WTC11 (cell line): ENCODE measurements at regions not wholly inside any gene's neighbourhood (a gene's known extent, or its start where the extent isn't known, plus 50 kb on each side); places are given as distances from the start of the nearest gene placed in this dataset.

Experiments
- ATAC-seq: fragments of 200-7000 bp; cut with Tn5 transposase; 2 replicates; pipeline ENCODE4 v1.10.0; 2021; ENCODE audit warnings: mild to moderate bottlenecking, moderate library complexity
- CTCF ChIA-PET: fragments of 300-600 bp; sonication (Branson Sonifier 250); formaldehyde crosslinking; loops from one replicate; lab custom pipeline; 2021; ENCODE audit warnings: antibody characterized with exemption; lab: Charles Lee
- POLR2A ChIA-PET: fragments of 350-600 bp; sonication (Branson Sonifier 250); formaldehyde crosslinking; loops from one replicate; lab custom pipeline; 2021; ENCODE audit warnings: antibody characterized with exemption; lab: Charles Lee
- DNase-seq: peaks from one replicate; pipeline ENCODE4 v3.0.0; 2021; ENCODE audit warnings: low spot score
- H3K27ac Mint-ChIP-seq: 2 replicates; pipeline ENCODE4 v1.8.0; 2021; ENCODE audit warnings: mixed read lengths
- H3K27me3 Mint-ChIP-seq: 2 replicates; pipeline ENCODE4 v1.8.0; 2021; ENCODE audit warnings: low read depth, mild to moderate bottlenecking, moderate library complexity, mixed read lengths
- H3K36me3 Mint-ChIP-seq: 2 replicates; pipeline ENCODE4 v1.8.0; 2021; ENCODE audit warnings: mixed read lengths
- H3K4me1 Mint-ChIP-seq: 2 replicates; pipeline ENCODE4 v1.8.0; 2022; ENCODE audit warnings: mixed read lengths
- H3K4me3 Mint-ChIP-seq: 2 replicates; pipeline ENCODE4 v1.8.0; 2021; ENCODE audit warnings: mild to moderate bottlenecking, moderate library complexity, mixed read lengths
- H3K9me3 Mint-ChIP-seq: 2 replicates; pipeline ENCODE4 v1.8.0; 2021; ENCODE audit warnings: mixed read lengths
- CREB1 ChIP-seq: sonication (generic); formaldehyde crosslinking; IDR thresholded peaks from 2 replicates; pipeline ENCODE4 v1.8.0; 2023; ENCODE audit warnings: mild to moderate bottlenecking, missing genetic modification reagents
- CREM ChIP-seq: sonication (generic); formaldehyde crosslinking; IDR thresholded peaks from 2 replicates; pipeline ENCODE4 v1.8.1; 2022; ENCODE audit warnings: mild to moderate bottlenecking, missing genetic modification reagents, moderate library complexity
- GTF2I ChIP-seq: fragments of 250-450 bp; sonication (Bioruptor Pico); conservative IDR thresholded peaks from 2 replicates; pipeline ENCODE4 v1.4.0; 2021; ENCODE audit warnings: mild to moderate bottlenecking
- MXD4 ChIP-seq: fragments of 250-450 bp; sonication (Bioruptor Pico); IDR thresholded peaks from 2 replicates; pipeline ENCODE4 v1.8.0; 2021; ENCODE audit warnings: mild to moderate bottlenecking, moderate library complexity, borderline replicate concordance
- NFYB ChIP-seq: sonication (generic); formaldehyde crosslinking; conservative IDR thresholded peaks from 2 replicates; pipeline ENCODE4 v1.8.0; 2022; ENCODE audit warnings: low read depth, missing genetic modification reagents
- SP1 ChIP-seq: sonication (generic); formaldehyde crosslinking; conservative IDR thresholded peaks from 2 replicates; pipeline ENCODE4 v1.8.1; 2022; ENCODE audit warnings: missing genetic modification reagents
- TCF7 ChIP-seq: sonication (generic); formaldehyde crosslinking; IDR thresholded peaks from 2 replicates; pipeline ENCODE4 v1.8.0; 2022; ENCODE audit warnings: mild to moderate bottlenecking, low read depth, missing genetic modification reagents, moderate library complexity
- ZNF232 ChIP-seq: sonication (generic); formaldehyde crosslinking; IDR thresholded peaks from 2 replicates; pipeline ENCODE4 v1.8.0; 2022; ENCODE audit warnings: mild to moderate bottlenecking, missing genetic modification reagents
- ZNF263 ChIP-seq: sonication (generic); formaldehyde crosslinking; IDR thresholded peaks from 2 replicates; pipeline ENCODE4 v1.8.1; 2022; ENCODE audit warnings: low read depth, mild to moderate bottlenecking, moderate library complexity, missing genetic modification reagents
- ZNF416 ChIP-seq: fragments of 250-450 bp; sonication (Bioruptor Pico); IDR thresholded peaks from 2 replicates; pipeline ENCODE4 v1.9.0; 2021; ENCODE audit warnings: mild to moderate bottlenecking, inconsistent platforms
- ZNF423 ChIP-seq: fragments of 250-450 bp; sonication (Bioruptor Pico); IDR thresholded peaks from 2 replicates; pipeline ENCODE4 v2.1.2; 2022; ENCODE audit warnings: mild to moderate bottlenecking, moderate library complexity
- TF ChIP-seq, protein P1 (sequence below): sonication (generic); formaldehyde crosslinking; IDR thresholded peaks from 2 replicates; pipeline ENCODE4 v1.8.1; 2022; ENCODE audit warnings: missing genetic modification reagents, borderline replicate concordance
- TF ChIP-seq, protein P2 (sequence below): sonication (generic); formaldehyde crosslinking; IDR thresholded peaks from 2 replicates; pipeline ENCODE4 v1.8.0; 2022; ENCODE audit warnings: missing genetic modification reagents
- TF ChIP-seq, protein P3 (sequence below): sonication (generic); formaldehyde crosslinking; IDR thresholded peaks from 2 replicates; pipeline ENCODE4 v1.8.1; 2023; ENCODE audit warnings: mild to moderate bottlenecking, missing genetic modification reagents, moderate library complexity
- TF ChIP-seq, protein P4 (sequence below): fragments of 250-450 bp; sonication (Bioruptor Pico); IDR thresholded peaks from 2 replicates; pipeline ENCODE4 v1.9.0; 2021; ENCODE audit warnings: mild to moderate bottlenecking
- TF ChIP-seq, protein P5 (sequence below): fragments of 250-450 bp; sonication (Bioruptor Pico); IDR thresholded peaks from 2 replicates; pipeline ENCODE4 v1.9.0; 2021; ENCODE audit warnings: mild to moderate bottlenecking
- TF ChIP-seq, protein P6 (sequence below): sonication (generic); formaldehyde crosslinking; IDR thresholded peaks from 2 replicates; pipeline ENCODE4 v1.8.1; 2022; ENCODE audit warnings: mild to moderate bottlenecking, moderate library complexity, missing genetic modification reagents
- TF ChIP-seq, protein P7 (sequence below): sonication (generic); formaldehyde crosslinking; IDR thresholded peaks from 2 replicates; pipeline ENCODE4 v1.8.0; 2023; ENCODE audit warnings: missing genetic modification reagents, mild to moderate bottlenecking, borderline replicate concordance

DNA sequence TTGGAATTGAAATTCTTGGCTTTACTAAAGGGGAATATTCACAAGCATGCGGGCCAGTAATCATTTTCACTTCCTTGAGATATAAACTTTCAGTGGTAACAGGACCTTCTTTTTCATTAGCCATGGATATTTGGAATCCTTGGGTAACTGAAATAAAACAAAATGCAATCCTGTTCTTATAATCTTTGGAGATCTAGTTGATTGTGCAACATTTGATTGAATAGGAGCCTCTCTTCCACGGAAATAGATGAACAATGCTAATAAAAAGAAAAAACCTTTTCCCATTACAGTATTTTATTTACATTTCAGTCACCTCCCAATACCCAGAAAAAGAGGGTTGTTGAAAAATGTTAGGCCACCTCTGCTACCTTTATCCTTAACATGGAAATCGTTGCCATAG, 225.6 kb downstream of the MAP2K6 start (continued):
- TF ChIP-seq, protein P1, sequence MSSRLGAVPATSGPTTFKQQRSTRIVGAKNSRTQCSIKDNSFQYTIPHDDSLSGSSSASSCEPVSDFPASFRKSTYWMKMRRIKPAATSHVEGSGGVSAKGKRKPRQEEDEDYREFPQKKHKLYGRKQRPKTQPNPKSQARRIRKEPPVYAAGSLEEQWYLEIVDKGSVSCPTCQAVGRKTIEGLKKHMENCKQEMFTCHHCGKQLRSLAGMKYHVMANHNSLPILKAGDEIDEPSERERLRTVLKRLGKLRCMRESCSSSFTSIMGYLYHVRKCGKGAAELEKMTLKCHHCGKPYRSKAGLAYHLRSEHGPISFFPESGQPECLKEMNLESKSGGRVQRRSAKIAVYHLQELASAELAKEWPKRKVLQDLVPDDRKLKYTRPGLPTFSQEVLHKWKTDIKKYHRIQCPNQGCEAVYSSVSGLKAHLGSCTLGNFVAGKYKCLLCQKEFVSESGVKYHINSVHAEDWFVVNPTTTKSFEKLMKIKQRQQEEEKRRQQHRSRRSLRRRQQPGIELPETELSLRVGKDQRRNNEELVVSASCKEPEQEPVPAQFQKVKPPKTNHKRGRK, result no peak
- TF ChIP-seq ZNF263 (CRISPR knock-in tag) (no peak), CREM (CRISPR knock-in tag) (no peak), ZNF416 (no peak), NFYB (no peak), SP1 (CRISPR knock-in tag) (no peak), MXD4 (CRISPR knock-in tag) (no peak), CREB1 (CRISPR knock-in tag) (no peak)
- TF ChIP-seq, protein P2, sequence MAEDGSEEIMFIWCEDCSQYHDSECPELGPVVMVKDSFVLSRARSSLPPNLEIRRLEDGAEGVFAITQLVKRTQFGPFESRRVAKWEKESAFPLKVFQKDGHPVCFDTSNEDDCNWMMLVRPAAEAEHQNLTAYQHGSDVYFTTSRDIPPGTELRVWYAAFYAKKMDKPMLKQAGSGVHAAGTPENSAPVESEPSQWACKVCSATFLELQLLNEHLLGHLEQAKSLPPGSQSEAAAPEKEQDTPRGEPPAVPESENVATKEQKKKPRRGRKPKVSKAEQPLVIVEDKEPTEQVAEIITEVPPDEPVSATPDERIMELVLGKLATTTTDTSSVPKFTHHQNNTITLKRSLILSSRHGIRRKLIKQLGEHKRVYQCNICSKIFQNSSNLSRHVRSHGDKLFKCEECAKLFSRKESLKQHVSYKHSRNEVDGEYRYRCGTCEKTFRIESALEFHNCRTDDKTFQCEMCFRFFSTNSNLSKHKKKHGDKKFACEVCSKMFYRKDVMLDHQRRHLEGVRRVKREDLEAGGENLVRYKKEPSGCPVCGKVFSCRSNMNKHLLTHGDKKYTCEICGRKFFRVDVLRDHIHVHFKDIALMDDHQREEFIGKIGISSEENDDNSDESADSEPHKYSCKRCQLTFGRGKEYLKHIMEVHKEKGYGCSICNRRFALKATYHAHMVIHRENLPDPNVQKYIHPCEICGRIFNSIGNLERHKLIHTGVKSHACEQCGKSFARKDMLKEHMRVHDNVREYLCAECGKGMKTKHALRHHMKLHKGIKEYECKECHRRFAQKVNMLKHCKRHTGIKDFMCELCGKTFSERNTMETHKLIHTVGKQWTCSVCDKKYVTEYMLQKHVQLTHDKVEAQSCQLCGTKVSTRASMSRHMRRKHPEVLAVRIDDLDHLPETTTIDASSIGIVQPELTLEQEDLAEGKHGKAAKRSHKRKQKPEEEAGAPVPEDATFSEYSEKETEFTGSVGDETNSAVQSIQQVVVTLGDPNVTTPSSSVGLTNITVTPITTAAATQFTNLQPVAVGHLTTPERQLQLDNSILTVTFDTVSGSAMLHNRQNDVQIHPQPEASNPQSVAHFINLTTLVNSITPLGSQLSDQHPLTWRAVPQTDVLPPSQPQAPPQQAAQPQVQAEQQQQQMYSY (CRISPR knock-in tag), result no peak
- TF ChIP-seq, protein P3, sequence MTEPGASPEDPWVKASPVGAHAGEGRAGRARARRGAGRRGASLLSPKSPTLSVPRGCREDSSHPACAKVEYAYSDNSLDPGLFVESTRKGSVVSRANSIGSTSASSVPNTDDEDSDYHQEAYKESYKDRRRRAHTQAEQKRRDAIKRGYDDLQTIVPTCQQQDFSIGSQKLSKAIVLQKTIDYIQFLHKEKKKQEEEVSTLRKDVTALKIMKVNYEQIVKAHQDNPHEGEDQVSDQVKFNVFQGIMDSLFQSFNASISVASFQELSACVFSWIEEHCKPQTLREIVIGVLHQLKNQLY (CRISPR knock-in tag), result no peak
- TF ChIP-seq, protein P4, sequence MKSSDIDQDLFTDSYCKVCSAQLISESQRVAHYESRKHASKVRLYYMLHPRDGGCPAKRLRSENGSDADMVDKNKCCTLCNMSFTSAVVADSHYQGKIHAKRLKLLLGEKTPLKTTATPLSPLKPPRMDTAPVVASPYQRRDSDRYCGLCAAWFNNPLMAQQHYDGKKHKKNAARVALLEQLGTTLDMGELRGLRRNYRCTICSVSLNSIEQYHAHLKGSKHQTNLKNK (CRISPR knock-in tag), result no peak

DNA sequence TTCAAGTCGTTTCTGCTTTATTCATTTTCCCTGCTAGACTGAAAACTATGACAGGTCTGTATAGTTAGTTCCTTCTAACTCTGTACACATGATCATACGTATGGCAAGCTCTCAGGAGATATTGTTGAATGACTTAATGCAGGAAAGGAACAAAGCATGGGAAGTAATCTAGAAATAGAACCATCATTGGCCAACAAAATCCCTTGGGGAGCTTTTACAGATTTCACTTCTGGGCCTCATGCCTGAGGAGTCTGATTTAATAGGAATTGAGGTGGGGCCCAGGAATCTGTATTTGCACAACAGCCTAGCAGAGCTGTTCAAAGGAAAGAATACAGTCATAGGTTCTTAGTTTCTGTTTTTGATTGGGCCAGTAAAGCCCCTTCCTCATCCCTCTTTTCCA, 229.2 kb downstream of the MAP2K6 start:
- ChIA-PET CTCF (no interaction called here), POLR2A (no interaction called here)
- H3K36me3 Mint-ChIP-seq, result no peaks in the 10 kb centered on the region
- DNase-seq, result no peak
- ATAC-seq, result no peak
- H3K9me3 Mint-ChIP-seq, result peaks cover 8% of the 10 kb centered on the region; the same call in 1 of the 2 replicates
- H3K27me3 Mint-ChIP-seq, result no peaks in the 10 kb centered on the region
- H3K27ac Mint-ChIP-seq, result no peak overlapping the region
- H3K4me3 Mint-ChIP-seq, result no peak overlapping the region
- no peaks in the 10 kb centered on the region for H3K4me1 Mint-ChIP-seq
- no peak for TF ChIP-seq ZNF232 (CRISPR knock-in tag)
- TF ChIP-seq GTF2I, result no peak
- TF ChIP-seq, protein P5, sequence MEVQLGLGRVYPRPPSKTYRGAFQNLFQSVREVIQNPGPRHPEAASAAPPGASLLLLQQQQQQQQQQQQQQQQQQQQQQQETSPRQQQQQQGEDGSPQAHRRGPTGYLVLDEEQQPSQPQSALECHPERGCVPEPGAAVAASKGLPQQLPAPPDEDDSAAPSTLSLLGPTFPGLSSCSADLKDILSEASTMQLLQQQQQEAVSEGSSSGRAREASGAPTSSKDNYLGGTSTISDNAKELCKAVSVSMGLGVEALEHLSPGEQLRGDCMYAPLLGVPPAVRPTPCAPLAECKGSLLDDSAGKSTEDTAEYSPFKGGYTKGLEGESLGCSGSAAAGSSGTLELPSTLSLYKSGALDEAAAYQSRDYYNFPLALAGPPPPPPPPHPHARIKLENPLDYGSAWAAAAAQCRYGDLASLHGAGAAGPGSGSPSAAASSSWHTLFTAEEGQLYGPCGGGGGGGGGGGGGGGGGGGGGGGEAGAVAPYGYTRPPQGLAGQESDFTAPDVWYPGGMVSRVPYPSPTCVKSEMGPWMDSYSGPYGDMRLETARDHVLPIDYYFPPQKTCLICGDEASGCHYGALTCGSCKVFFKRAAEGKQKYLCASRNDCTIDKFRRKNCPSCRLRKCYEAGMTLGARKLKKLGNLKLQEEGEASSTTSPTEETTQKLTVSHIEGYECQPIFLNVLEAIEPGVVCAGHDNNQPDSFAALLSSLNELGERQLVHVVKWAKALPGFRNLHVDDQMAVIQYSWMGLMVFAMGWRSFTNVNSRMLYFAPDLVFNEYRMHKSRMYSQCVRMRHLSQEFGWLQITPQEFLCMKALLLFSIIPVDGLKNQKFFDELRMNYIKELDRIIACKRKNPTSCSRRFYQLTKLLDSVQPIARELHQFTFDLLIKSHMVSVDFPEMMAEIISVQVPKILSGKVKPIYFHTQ (CRISPR knock-in tag), result no peak
- TF ChIP-seq ZNF423 (CRISPR knock-in tag), result no peak
- TF ChIP-seq, protein P6, sequence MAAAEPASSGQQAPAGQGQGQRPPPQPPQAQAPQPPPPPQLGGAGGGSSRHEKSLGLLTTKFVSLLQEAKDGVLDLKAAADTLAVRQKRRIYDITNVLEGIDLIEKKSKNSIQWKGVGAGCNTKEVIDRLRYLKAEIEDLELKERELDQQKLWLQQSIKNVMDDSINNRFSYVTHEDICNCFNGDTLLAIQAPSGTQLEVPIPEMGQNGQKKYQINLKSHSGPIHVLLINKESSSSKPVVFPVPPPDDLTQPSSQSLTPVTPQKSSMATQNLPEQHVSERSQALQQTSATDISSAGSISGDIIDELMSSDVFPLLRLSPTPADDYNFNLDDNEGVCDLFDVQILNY (CRISPR knock-in tag), result no peak
- TF ChIP-seq, protein P7, sequence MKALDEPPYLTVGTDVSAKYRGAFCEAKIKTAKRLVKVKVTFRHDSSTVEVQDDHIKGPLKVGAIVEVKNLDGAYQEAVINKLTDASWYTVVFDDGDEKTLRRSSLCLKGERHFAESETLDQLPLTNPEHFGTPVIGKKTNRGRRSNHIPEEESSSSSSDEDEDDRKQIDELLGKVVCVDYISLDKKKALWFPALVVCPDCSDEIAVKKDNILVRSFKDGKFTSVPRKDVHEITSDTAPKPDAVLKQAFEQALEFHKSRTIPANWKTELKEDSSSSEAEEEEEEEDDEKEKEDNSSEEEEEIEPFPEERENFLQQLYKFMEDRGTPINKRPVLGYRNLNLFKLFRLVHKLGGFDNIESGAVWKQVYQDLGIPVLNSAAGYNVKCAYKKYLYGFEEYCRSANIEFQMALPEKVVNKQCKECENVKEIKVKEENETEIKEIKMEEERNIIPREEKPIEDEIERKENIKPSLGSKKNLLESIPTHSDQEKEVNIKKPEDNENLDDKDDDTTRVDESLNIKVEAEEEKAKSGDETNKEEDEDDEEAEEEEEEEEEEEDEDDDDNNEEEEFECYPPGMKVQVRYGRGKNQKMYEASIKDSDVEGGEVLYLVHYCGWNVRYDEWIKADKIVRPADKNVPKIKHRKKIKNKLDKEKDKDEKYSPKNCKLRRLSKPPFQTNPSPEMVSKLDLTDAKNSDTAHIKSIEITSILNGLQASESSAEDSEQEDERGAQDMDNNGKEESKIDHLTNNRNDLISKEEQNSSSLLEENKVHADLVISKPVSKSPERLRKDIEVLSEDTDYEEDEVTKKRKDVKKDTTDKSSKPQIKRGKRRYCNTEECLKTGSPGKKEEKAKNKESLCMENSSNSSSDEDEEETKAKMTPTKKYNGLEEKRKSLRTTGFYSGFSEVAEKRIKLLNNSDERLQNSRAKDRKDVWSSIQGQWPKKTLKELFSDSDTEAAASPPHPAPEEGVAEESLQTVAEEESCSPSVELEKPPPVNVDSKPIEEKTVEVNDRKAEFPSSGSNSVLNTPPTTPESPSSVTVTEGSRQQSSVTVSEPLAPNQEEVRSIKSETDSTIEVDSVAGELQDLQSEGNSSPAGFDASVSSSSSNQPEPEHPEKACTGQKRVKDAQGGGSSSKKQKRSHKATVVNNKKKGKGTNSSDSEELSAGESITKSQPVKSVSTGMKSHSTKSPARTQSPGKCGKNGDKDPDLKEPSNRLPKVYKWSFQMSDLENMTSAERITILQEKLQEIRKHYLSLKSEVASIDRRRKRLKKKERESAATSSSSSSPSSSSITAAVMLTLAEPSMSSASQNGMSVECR (CRISPR knock-in tag), result no peak
- TF ChIP-seq TCF7 (CRISPR knock-in tag), result no peak
